Liver (tissue), 8 donors: ENCODE measurements at regions not wholly inside any gene's neighbourhood (a gene's known extent, or its start where the extent isn't known, plus 50 kb on each side); places are given as distances from the start of the nearest gene placed in this dataset.

ENCODE experiments used
- DNase-seq: peaks from one replicate; pipeline ENCODE4 v3.0.0-alpha.2; 2017; ENCODE audit warnings: low spot score
- H3K27ac ChIP-seq, 2 donors: one replicate each; pipeline ENCODE4 v1.7.0; 2013; ENCODE audit warnings: inconsistent platforms in 2 of 2, low read length in 2 of 2, control low read depth in 1 of 2, low read depth in 1 of 2, mild to moderate bottlenecking in 1 of 2
- H3K27me3 ChIP-seq, 4 donors: one replicate each; pipeline versions ENCODE4 v1.6.1 to v1.7.0; 2013; ENCODE audit warnings: low read length in 3 of 4, inconsistent platforms in 1 of 4, mild to moderate bottlenecking in 1 of 4, moderate library complexity in 1 of 4; ENCODE audit not compliant: control insufficient read depth in 4 of 4, insufficient read depth in 4 of 4
- H3K36me3 ChIP-seq, 4 donors: one replicate each; pipeline versions ENCODE4 v1.6.1 to v1.7.0; 2013; ENCODE audit warnings: low read length in 3 of 4, mild to moderate bottlenecking in 3 of 4, low read depth in 1 of 4, moderate library complexity in 1 of 4; ENCODE audit not compliant: control insufficient read depth in 4 of 4, insufficient read depth in 3 of 4
- H3K4me1 ChIP-seq, 4 donors: one replicate each; pipeline versions ENCODE4 v1.6.1 to v1.7.0; 2013; ENCODE audit warnings: low read length in 3 of 4, mild to moderate bottlenecking in 3 of 4, moderate library complexity in 1 of 4; ENCODE audit not compliant: control insufficient read depth in 4 of 4, insufficient read depth in 4 of 4
- H3K4me3 ChIP-seq, 3 donors: one replicate each; pipeline versions ENCODE4 v1.6.1 to v1.7.0; 2013; ENCODE audit warnings: low read length in 3 of 3, control low read depth in 1 of 3, low read depth in 1 of 3, mild to moderate bottlenecking in 1 of 3
- H3K9ac ChIP-seq, 2 donors: one replicate each; pipeline ENCODE4 v1.7.0; 2013; ENCODE audit warnings: low read length in 2 of 2, mild to moderate bottlenecking in 2 of 2, moderate library complexity in 2 of 2, control low read depth in 1 of 2, low read depth in 1 of 2
- H3K9me3 ChIP-seq, 4 donors: one replicate each; pipeline versions ENCODE4 v1.6.1 to v1.7.0; 2013; ENCODE audit warnings: low read length in 3 of 4; ENCODE audit not compliant: control insufficient read depth in 4 of 4
- ATF3 ChIP-seq: IDR thresholded peaks from 2 replicates; pipeline ENCODE4 v1.6.1; 2016; ENCODE audit warnings: antibody characterized with exemption
- CTCF ChIP-seq: fragments of 150-350 bp; IDR thresholded peaks from 2 replicates; pipeline ENCODE4 v1.5.1; 2017; ENCODE audit warnings: improper control_type of control experiment, low read depth, low read length; ENCODE audit not compliant: missing input control
- EGR1 ChIP-seq, 2 donors: IDR thresholded peaks; 2 replicates each; pipeline ENCODE4 v1.6.1; 2016 to 2018; ENCODE audit warnings: antibody characterized with exemption in 2 of 2, low read depth in 2 of 2
- GABPA ChIP-seq, 2 donors: IDR thresholded peaks in 1 of 2; conservative IDR thresholded peaks in 1 of 2; 2 replicates each; pipeline ENCODE4 v1.6.1; 2016; ENCODE audit warnings: antibody characterized with exemption in 2 of 2, mild to moderate bottlenecking in 1 of 2, moderate library complexity in 1 of 2
- HNF4A ChIP-seq, 2 donors: conservative IDR thresholded peaks; 2 replicates each; pipeline ENCODE4 v1.6.1; 2016; ENCODE audit warnings: antibody characterized with exemption in 2 of 2, mild to moderate bottlenecking in 2 of 2
- MAX ChIP-seq: IDR thresholded peaks from 2 replicates; pipeline ENCODE4 v1.6.1; 2016; ENCODE audit warnings: antibody characterized with exemption
- NR2F2 ChIP-seq: IDR thresholded peaks from 2 replicates; pipeline ENCODE4 v1.6.1; 2016; ENCODE audit warnings: antibody characterized with exemption
- REST ChIP-seq: IDR thresholded peaks from 2 replicates; pipeline ENCODE4 v1.6.1; 2016; ENCODE audit warnings: antibody characterized with exemption, mild to moderate bottlenecking
- RXRA ChIP-seq, 2 donors: IDR thresholded peaks; 2 replicates each; pipeline ENCODE4 v1.6.1; 2017 to 2018; ENCODE audit warnings: antibody characterized with exemption in 2 of 2, mild to moderate bottlenecking in 1 of 2
- YY1 ChIP-seq: IDR thresholded peaks from 2 replicates; pipeline ENCODE4 v1.6.1; 2016; ENCODE audit warnings: antibody characterized with exemption, mild to moderate bottlenecking
- ZBTB33 ChIP-seq: IDR thresholded peaks from 2 replicates; pipeline ENCODE4 v1.6.1; 2016; ENCODE audit warnings: antibody characterized with exemption
- WGBS: extraction: QIAGEN DNeasy Blood & Tissue Kit; methylation state at CpG from one replicate; pipeline ENCODE4 v1.1.7; 2013; 5-methylcytosine and 5-hydroxymethylcytosine counted together
- donor health status: healthy.
- donor health status: healthy.
- donor health status: healthy.
- donor health status: healthy.
- donor health status: healthy.

- 87% methylated on average over 8 of the region's 8 CpGs for WGBS
- TF ChIP-seq EGR1 (IDR thresholded peaks at IDR 0.05; ENCODE audit: low read depth in 2 of 2) = no peak
- no peak for TF ChIP-seq NR2F2
- no peak for TF ChIP-seq ZBTB33
- TF ChIP-seq ATF3 = no peak
- no peak for TF ChIP-seq CTCF
- no peak for TF ChIP-seq MAX
- TF ChIP-seq GABPA (IDR thresholded peaks at IDR 0.05 in 1 of 2, conservative IDR thresholded peaks at IDR 0.05 in 1 of 2) = no peak
- no peak for TF ChIP-seq REST
- TF ChIP-seq YY1 = no peak
- H3K9ac ChIP-seq = no peak overlapping the region
- no peaks in the 10 kb centered on the region for H3K27me3 ChIP-seq
- no peak overlapping the region for H3K4me3 ChIP-seq
- H3K9me3 ChIP-seq = no peaks in the 10 kb centered on the region
- no peak overlapping the region for H3K27ac ChIP-seq
- H3K36me3 ChIP-seq = no peaks in the 10 kb centered on the region
- DNase-seq = no peak
- peaks cover 0 to 8% (median 0%) of the 10 kb centered on the region in 4 donors for H3K4me1 ChIP-seq
Measured at GRCh38 chr6:139531148-139532115, 157.0 kb upstream of the CITED2 start.

- WGBS = 78% methylated on average over 7 of the region's 7 CpGs
- H3K36me3 ChIP-seq = no peaks in the 10 kb centered on the region
- H3K9ac ChIP-seq = no peak overlapping the region
- no peak overlapping the region for H3K27ac ChIP-seq
- no peak overlapping the region for H3K4me3 ChIP-seq
- TF ChIP-seq HNF4A (conservative IDR thresholded peaks at IDR 0.05) (peak in 1 of 2 donors; percentile 27), RXRA (IDR thresholded peaks at IDR 0.05) (no peak)
- H3K9me3 ChIP-seq = no peaks in the 10 kb centered on the region
- peaks cover 0 to 8% (median 0%) of the 10 kb centered on the region in 4 donors for H3K4me1 ChIP-seq
- no peak for DNase-seq
- no peaks in the 10 kb centered on the region for H3K27me3 ChIP-seq
Measured at GRCh38 chr6:139530561-139530960, 156.1 kb upstream of the CITED2 start.
